ENCODE measurements at regions not wholly inside any gene's neighbourhood (a gene's known extent, or its start where the extent isn't known, plus 50 kb on each side); places are given as distances from the start of the nearest gene placed in this dataset.

DNA sequence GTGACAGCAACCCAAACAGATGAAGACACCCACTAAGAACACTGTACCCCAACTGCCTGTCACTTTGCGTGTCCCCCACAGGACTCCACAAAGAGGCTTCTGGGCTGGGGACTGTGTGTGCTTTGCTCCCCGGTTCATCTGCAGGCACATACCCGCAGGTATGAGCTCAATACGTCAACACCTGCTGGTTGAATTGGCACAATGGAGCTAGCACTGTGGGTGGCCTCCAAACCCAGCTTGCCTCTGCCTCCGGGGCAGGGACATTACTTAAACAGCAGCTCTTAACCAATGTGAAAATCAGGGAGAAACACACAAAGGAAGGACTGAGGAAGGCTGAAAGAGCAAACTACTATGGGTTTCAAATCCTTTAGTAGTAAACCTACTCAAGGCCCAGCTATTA, 140.2 kb upstream of the TIAM1 start:
- Histone ChIP-seq H3K9me3 (ENCODE audit: low read depth, low read length) (peaks cover 4% of the 10 kb centered on the region), H3K4me1 (ENCODE audit: insufficient read depth, low read length) (no peaks in the 10 kb centered on the region), H4K20me1 (ENCODE audit: insufficient read depth, low read length) (no peaks in the 10 kb centered on the region), H3K27me3 (ENCODE audit: insufficient read depth, low read length) (no peaks in the 10 kb centered on the region), H3K27ac (ENCODE audit: low read depth, low read length) (no peak overlapping the region), H3K79me2 (ENCODE audit: insufficient read depth, low read length) (no peaks in the 10 kb centered on the region), H2AFZ (ENCODE audit: low read length) (no peak overlapping the region), H3K4me2 (ENCODE audit: insufficient read depth, low read length) (no peak overlapping the region), H3K4me3 (ENCODE audit: insufficient read depth, low read length) (no peak overlapping the region), H3K36me3 (ENCODE audit: insufficient read depth, low read length) (no peaks in the 10 kb centered on the region)
- DNase-seq (ENCODE audit: insufficient read length, low spot score, missing footprints) = no peak
- no peak for TF ChIP-seq CTCF (IDR thresholded peaks at IDR 0.05; ENCODE audit: extremely low read depth, low read depth, low read length)

- H3K4me1 ChIP-seq (ENCODE audit: insufficient read depth, low read length) = no peaks in the 10 kb centered on the region
- no peak overlapping the region for H3K27ac ChIP-seq (ENCODE audit: low read depth, low read length)
Measured at GRCh38 chr21:31483146-31483545, 139.1 kb upstream of the TIAM1 start.

DNA sequence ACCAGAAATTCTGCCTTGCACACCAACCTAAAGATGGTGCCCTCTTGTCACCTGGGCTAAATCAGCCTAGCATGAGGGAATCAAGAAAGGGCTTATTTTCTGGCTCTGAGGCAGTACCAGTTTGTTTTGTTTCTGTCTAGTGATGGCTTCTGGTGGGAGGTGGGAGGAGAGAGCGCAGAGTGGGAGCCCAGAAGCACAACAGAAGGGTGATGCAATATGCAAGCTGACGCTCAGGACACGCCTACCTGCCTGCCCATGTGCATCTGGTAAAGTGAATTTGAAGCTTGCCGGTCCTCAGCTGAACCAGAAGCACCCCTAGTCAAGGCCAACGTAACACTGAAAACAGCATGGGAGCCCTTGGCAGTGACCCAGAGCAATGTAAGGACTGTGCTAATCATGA, 138.4 kb upstream of the TIAM1 start:
- TF ChIP-seq CTCF (IDR thresholded peaks at IDR 0.05; ENCODE audit: extremely low read depth, low read depth, low read length) = no peak
- Histone ChIP-seq H4K20me1 (ENCODE audit: insufficient read depth, low read length) (no peaks in the 10 kb centered on the region), H3K27ac (ENCODE audit: low read depth, low read length) (no peak overlapping the region), H3K4me3 (ENCODE audit: insufficient read depth, low read length) (no peak overlapping the region), H3K36me3 (ENCODE audit: insufficient read depth, low read length) (no peaks in the 10 kb centered on the region), H3K4me1 (ENCODE audit: insufficient read depth, low read length) (no peaks in the 10 kb centered on the region), H2AFZ (ENCODE audit: low read length) (no peak overlapping the region), H3K4me2 (ENCODE audit: insufficient read depth, low read length) (no peak overlapping the region), H3K9me3 (ENCODE audit: low read depth, low read length) (peaks cover 4% of the 10 kb centered on the region), H3K27me3 (ENCODE audit: insufficient read depth, low read length) (no peaks in the 10 kb centered on the region), H3K79me2 (ENCODE audit: insufficient read depth, low read length) (no peaks in the 10 kb centered on the region)
- DNase-seq (ENCODE audit: insufficient read length, low spot score, missing footprints) = no peak

More at GRCh38 chr21:31483146-31483545, 139.1 kb upstream of the TIAM1 start:
- Histone ChIP-seq H3K4me2 (ENCODE audit: insufficient read depth, low read length) (no peak overlapping the region), H3K36me3 (ENCODE audit: insufficient read depth, low read length) (no peaks in the 10 kb centered on the region), H4K20me1 (ENCODE audit: insufficient read depth, low read length) (no peaks in the 10 kb centered on the region), H3K79me2 (ENCODE audit: insufficient read depth, low read length) (no peaks in the 10 kb centered on the region), H3K27me3 (ENCODE audit: insufficient read depth, low read length) (no peaks in the 10 kb centered on the region), H2AFZ (ENCODE audit: low read length) (no peak overlapping the region), H3K9me3 (ENCODE audit: low read depth, low read length) (peaks cover 4% of the 10 kb centered on the region), H3K4me3 (ENCODE audit: insufficient read depth, low read length) (no peak overlapping the region)
- TF ChIP-seq CTCF (IDR thresholded peaks at IDR 0.05; ENCODE audit: extremely low read depth, low read depth, low read length) = no peak
- DNase-seq (ENCODE audit: insufficient read length, low spot score, missing footprints) = no peak

DNA sequence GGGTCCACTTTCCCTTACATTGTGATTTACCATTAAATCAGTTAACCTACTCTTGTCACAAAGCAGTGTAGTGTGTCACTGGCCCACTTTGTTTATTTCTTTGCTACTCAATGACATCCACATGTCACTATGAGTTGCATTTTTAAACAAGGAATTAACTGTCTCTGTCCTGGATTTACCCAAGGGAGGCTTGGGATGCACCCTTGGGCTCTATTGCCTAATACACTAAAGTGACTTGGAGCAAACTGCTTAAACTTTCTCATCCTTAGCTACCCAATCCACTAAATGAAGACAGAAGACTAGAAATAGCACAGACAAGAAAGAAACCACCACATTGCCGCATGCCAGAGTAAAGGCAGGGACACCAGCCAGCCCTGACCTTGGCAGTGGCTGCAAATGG, 136.2 kb upstream of the TIAM1 start:
- Histone ChIP-seq H2AFZ (ENCODE audit: low read length) (no peak overlapping the region), H3K36me3 (ENCODE audit: insufficient read depth, low read length) (no peaks in the 10 kb centered on the region), H3K27ac (ENCODE audit: low read depth, low read length) (no peak overlapping the region), H3K79me2 (ENCODE audit: insufficient read depth, low read length) (no peaks in the 10 kb centered on the region), H3K4me3 (ENCODE audit: insufficient read depth, low read length) (no peak overlapping the region), H3K4me2 (ENCODE audit: insufficient read depth, low read length) (no peak overlapping the region), H4K20me1 (ENCODE audit: insufficient read depth, low read length) (no peaks in the 10 kb centered on the region), H3K4me1 (ENCODE audit: insufficient read depth, low read length) (no peaks in the 10 kb centered on the region), H3K27me3 (ENCODE audit: insufficient read depth, low read length) (no peaks in the 10 kb centered on the region), H3K9me3 (ENCODE audit: low read depth, low read length) (peaks cover 4% of the 10 kb centered on the region)
- no peak for TF ChIP-seq CTCF (IDR thresholded peaks at IDR 0.05; ENCODE audit: extremely low read depth, low read depth, low read length)
- DNase-seq (ENCODE audit: insufficient read length, low spot score, missing footprints) = no peak
